H1 (cell line): ENCODE measurements at regions not wholly inside any gene's neighbourhood (a gene's known extent, or its start where the extent isn't known, plus 50 kb on each side); places are given as distances from the start of the nearest gene placed in this dataset.

Source experiments
- ATF3 ChIP-seq: IDR thresholded peaks from 2 replicates; pipeline ENCODE4 v1.6.1; 2011; ENCODE audit warnings: low read depth, mild to moderate bottlenecking, low read length; ENCODE audit not compliant: insufficient read depth
- CEBPB ChIP-seq: IDR thresholded peaks from 2 replicates; pipeline ENCODE4 v1.6.1; 2012; ENCODE audit warnings: low read depth, low read length
- CREB1 ChIP-seq: IDR thresholded peaks from 2 replicates; pipeline ENCODE4 v1.6.1; 2012; ENCODE audit warnings: inconsistent platforms
- CTCF ChIP-seq, 3 experiments: IDR thresholded peaks; 1 replicate in 2 of 3; 2 replicates in 1 of 3; pipeline versions ENCODE4 v1.5.1 to v1.6.1; 2011; ENCODE audit warnings: low read length in 3 of 3, mild to moderate bottlenecking in 3 of 3, inconsistent platforms in 2 of 3, low read depth in 1 of 3, moderate library complexity in 1 of 3; ENCODE audit not compliant: insufficient read depth in 1 of 3; ENCODE audit errors: control extremely low read depth in 1 of 3
- EZH2 ChIP-seq: fragments of 200-600 bp; sonication (generic); IDR thresholded peaks from 2 replicates; pipeline ENCODE4 v1.7.1; 2012; ENCODE audit warnings: low read depth, mild to moderate bottlenecking, moderate library complexity, low read length, inconsistent platforms; ENCODE audit not compliant: severe bottlenecking
- JUN ChIP-seq: IDR thresholded peaks from 2 replicates; pipeline ENCODE4 v1.6.1; 2011; ENCODE audit warnings: low read depth, mild to moderate bottlenecking, improper control_type of control experiment, low read length
- JUND ChIP-seq: IDR thresholded peaks from 2 replicates; pipeline ENCODE4 v1.6.1; 2011; ENCODE audit warnings: mild to moderate bottlenecking, improper control_type of control experiment, low read length
- POLR2A ChIP-seq, 2 experiments: IDR thresholded peaks; 1 replicate in 1 of 2; 2 replicates in 1 of 2; pipeline ENCODE4 v1.6.1; 2011; ENCODE audit warnings: low read depth in 2 of 2, low read length in 2 of 2, mild to moderate bottlenecking in 2 of 2; ENCODE audit errors: control extremely low read depth in 1 of 2
- RBBP5 ChIP-seq: IDR thresholded peaks from 2 replicates; pipeline ENCODE4 v1.7.1; 2012; ENCODE audit warnings: low read depth, mild to moderate bottlenecking, inconsistent platforms, low read length, moderate library complexity, borderline replicate concordance
- SP1 ChIP-seq: IDR thresholded peaks from 2 replicates; pipeline ENCODE4 v1.6.1; 2011; ENCODE audit warnings: low read depth, low read length
- USF2 ChIP-seq: IDR thresholded peaks from 2 replicates; pipeline ENCODE4 v1.6.1; 2011; ENCODE audit warnings: low read length, improper control_type of control experiment
- ZNF274 ChIP-seq: IDR thresholded peaks from 2 replicates; pipeline ENCODE4 v1.7.0; 2012; ENCODE audit warnings: low read length, borderline replicate concordance; ENCODE audit errors: extremely low read depth

GRCh38 chr3:127033171-127033570, 50.3 kb downstream of the PLXNA1 start:
- TF ChIP-seq POLR2A (IDR thresholded peaks at IDR 0.05; ENCODE audit: control extremely low read depth in 1 of 2, low read depth in 2 of 2, low read length in 2 of 2) (no peak), ATF3 (no peak), ZNF274 (no peak), RBBP5 (no peak), JUND (no peak), SP1 (no peak), CTCF (IDR thresholded peaks at IDR 0.05; ENCODE audit: control extremely low read depth in 1 of 3, insufficient read depth in 1 of 3, low read depth in 1 of 3, low read length in 3 of 3) (no peak), JUN (no peak), EZH2 (no peak), CREB1 (no peak), USF2 (no peak), CEBPB (no peak)
